ENCODE measurements at regions not wholly inside any gene's neighbourhood (a gene's known extent, or its start where the extent isn't known, plus 50 kb on each side); places are given as distances from the start of the nearest gene placed in this dataset.

- TF ChIP-seq CTCF (IDR thresholded peaks at IDR 0.05) (no peak), POLR2A (IDR thresholded peaks at IDR 0.05) (no peak), EP300 (IDR thresholded peaks at IDR 0.05; ENCODE audit: low read depth) (no peak)
Measured at GRCh38 chr21:28875078-28875477, 117.6 kb downstream of the LTN1 start.

Measured in transverse colon (tissue), 3 donors.